NOMO-1 (cell line): ENCODE measurements at regions not wholly inside any gene's neighbourhood (a gene's known extent, or its start where the extent isn't known, plus 50 kb on each side); places are given as distances from the start of the nearest gene placed in this dataset.

ENCODE experiments used
- DNase-seq, 2 experiments: peaks; one replicate each; lab custom pipeline; 2025; ENCODE audit not compliant: unreplicated experiment in 2 of 2; lab: John Stamatoyannopoulos, UW

DNA sequence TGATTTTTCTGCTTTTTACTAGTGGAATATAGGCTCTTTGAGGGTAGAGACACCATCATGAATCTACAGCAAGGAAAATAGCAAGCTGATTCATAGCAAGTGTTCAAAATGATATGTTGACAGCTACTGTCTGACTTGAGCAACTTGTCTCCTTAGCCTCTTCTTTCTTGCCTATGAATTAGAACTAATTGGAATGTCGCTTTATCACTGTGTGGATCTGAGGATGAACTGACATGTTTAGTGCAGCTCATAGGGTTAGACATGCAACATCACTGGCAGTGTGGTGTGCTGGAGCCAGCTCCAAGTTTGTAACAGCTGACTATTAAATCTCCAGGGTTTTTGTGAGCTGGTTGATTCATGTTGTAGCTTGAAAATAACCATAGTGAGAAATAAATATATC is 1068.4 kb downstream of the PCDH18 start:
- no peak for DNase-seq

GRCh38 chr4:136461533-136461932 is 1070.8 kb downstream of the PCDH18 start:
- no peak for DNase-seq

- DNase-seq = no peak
These were observed 1074.0 kb downstream of the PCDH18 start for GRCh38 chr4:136458326-136458725.

GRCh38 chr4:136457577-136457976 is 1074.7 kb downstream of the PCDH18 start:
- no peak for DNase-seq

GRCh38 chr4:136457004-136457403 is 1075.3 kb downstream of the PCDH18 start:
- DNase-seq = no peak

- no peak for DNase-seq
These were observed 1089.3 kb downstream of the PCDH18 start for GRCh38 chr4:136443006-136443405.

DNA sequence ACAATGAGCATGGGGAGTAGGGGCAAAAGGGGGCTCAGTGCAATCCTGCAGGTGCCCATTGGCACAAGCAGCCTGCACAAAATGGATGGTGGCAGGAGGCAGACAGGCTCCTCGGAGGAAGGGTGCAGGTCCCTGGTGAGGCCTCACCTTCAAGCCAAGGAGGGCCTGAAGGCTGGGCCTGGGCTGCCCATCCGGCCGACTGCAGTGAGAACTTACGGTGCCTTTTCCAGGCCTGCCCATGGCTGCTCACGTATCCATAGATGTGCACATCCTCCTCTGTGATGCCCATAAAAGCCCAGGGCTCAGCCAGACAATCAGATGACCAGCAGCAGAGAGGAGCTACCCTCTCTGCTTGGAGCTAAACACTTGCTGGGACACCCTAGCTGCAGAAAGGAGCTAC is 1089.8 kb downstream of the PCDH18 start:
- no peak for DNase-seq

DNA sequence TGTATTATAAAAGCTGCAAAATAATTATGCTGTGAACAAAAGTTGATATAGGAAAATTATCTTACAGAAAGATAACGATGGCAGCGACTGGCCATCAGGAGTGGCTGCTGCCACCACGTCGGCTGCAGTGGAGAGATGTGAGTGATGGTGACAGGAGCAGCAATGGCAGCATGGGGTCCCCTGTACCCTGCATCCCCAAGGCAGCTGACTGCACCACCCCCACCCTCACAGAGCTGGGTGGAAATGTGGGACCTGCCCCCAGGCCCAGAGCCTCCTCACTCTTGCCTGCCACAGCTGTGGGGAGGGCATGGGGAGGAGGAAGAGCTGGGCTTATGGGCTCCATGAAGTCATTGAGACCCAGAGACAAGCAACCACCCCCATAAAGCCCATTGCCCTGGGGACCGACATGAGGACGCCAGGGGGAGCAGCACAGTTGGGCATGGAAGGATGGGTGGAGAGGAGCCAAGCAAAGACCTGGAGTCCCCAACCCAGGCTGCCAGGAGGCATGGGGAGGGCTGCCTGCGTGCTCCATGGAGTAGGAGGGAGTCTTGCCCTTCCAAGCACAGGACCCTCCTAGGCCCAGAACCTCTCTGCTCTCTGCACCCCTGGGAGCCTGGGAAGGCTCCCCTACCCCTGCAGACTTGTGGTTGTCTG is 1090.5 kb downstream of the PCDH18 start:
- DNase-seq = no peak

DNA sequence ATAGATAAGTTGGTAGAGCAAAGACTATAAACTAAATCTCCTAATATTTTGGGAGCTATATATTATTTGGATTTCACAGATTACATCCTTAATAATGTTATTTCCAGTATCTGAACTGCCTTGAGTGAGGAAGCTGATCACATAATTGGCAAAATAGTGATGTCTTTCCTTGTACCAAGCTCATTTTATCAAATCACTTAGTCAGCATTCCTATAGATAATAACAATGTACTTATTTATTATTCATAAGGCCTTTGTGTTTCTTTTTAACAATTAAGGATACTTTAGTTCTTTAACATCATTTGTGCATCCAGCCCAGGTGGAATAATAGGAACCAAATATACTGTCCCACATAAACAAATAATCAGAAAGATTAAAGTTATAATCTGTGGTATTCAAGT is 1093.6 kb downstream of the PCDH18 start:
- no peak for DNase-seq

DNA sequence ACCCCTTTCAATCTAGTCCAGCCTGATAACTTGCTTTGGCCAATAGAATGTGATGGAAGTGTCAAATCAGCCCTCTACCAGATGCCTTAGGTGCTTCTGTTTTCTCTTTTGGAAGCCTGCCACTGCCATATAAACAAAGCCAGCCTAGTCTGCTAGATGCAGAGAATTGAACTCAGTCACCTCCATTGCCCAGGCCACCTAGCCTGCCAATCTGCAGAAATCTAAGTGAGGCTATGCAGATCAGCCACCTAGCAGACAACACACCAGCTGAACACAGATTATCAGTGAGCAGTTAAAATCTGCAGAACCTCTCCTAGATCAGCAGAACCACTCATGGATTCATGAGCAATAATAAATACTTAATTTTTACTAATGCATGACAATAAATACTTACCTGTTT is 1108.2 kb downstream of the PCDH18 start:
- DNase-seq = no peak

DNA sequence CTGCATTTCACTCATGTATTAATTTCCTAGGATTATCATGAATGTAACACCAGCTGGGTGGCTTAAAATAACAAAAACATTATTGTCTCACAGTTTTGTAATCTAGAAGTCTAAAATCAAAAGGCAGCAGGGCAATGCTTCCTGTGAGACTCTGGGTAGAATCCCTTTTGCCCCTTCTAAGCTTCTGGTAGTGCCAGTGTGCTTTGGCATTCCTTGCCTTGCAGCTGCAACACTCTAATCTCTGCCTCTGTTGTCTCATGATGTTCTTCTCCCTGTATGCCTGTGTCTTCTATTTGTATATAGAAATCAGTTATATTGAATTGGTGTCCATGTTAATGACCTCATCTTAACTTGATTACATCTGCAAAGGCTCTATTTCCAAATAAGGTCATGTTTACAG is 1117.3 kb downstream of the PCDH18 start:
- DNase-seq = no peak

DNA sequence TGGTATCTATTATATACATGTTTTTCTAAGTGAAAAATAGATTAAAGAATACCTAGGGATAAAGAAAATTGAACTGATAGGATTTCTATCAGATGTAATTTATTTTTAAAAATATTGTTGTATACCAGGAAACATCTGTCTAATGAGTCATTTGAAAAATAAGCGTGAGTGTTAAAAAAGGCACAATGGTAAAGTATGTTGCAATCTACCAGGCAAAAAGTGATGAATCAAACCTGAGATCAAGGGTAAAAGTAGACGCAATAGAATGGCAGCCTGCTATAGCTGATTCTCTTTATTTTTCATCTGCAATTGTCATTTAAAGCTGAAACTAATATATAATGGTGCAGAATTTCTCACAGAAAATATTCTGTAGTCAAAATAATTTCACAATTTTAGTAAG is 1119.6 kb downstream of the PCDH18 start:
- no peak for DNase-seq

DNA sequence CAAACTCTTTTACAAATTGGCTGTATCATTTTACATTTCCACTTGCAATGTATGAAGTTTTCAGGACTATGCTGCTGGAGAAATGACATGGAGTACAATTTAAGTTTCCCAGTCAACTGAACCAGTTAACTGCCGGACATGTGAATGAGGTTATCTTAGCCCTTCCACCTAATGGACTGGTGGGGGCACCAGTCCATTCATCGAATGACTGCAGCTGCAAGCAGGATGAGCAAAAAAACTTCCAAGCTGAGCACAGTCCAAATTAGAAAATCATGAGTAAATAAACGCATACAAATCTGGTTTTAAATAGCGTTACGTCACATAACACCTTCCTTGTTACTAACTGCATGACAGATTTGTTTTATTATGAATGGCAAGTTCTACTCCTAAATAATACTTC is 1131.5 kb downstream of the PCDH18 start:
- DNase-seq = no peak

GRCh38 chr4:136395212-136395722 is 1137.0 kb downstream of the PCDH18 start:
- DNase-seq = no peak

DNA sequence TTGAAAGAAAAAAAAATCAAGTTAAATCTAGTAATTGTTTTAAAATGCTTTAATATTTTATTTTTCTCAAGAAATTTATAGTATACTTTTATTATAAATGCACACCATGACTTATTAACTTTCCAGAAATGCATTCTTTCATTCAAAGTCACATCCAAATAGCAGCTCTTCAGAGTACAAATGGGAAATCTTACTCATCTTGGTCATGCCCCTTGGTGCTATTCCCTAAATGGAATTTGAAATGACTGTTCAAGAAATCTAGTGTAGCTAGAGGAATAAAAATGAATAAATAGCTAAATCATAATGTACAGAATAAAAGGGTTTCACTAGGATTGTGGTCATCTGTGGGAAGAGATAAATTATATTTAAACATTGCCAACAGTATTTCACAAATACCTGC is 1139.7 kb downstream of the PCDH18 start:
- no peak for DNase-seq

GRCh38 chr4:136390824-136391223 is 1141.5 kb downstream of the PCDH18 start:
- no peak for DNase-seq

- DNase-seq = no peak
These were observed 1149.2 kb downstream of the PCDH18 start for GRCh38 chr4:136383082-136383481.

DNA sequence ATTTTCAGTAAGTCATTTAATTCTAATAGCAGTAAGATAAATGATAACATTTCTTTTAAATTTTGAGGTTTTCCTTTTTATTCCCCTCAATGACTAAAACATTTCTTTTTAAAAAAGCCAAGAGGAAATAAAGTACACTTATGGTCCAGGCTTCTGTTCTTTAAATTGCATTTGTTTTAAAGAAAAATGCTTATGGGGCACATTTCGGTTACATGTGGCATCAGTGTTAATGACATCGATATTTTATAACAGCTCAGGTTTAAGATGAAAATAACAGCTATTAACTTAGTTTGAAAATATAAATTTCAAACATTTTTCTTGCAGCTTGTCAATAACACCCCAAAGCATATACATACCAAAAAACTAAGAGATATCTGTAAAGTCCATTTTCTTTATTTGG is 1161.1 kb downstream of the PCDH18 start:
- no peak for DNase-seq

DNA sequence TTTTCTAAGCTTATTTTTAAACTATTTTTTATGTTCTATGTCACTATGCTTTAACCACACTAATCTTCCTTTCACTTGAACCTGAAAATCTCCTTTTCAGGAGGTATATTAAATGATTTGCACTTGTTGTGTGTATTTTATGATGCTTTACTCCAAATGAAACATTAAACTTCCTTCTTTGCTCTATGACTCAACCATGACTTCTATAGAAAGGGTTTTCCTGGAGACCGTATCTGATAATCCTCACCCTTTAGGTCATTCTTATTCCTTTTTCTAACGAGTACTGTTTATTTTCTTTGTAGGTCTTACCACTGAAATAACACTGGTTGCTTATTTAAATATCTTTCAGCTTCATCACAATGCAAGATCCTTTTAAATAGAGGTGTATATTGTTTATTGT is 1163.2 kb downstream of the PCDH18 start:
- no peak for DNase-seq

DNA sequence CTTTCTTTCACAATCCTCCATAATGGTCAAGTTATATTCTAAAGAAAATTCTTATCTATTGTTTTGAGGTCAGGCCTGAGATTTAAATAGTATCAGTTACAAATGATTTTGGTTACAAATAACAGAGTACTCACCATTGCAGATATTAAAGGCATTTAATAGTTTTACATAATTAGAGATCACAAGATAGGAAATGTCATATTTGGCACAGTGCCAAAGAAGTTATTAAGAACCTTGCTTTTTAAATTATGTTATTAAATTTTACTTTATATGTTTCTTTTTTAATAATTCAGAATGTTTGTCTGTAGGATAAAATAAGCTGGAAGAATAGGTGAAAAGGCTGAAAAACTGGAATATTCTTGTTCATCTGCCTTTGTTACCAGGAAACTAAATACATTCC is 1174.7 kb downstream of the PCDH18 start:
- DNase-seq = no peak

DNA sequence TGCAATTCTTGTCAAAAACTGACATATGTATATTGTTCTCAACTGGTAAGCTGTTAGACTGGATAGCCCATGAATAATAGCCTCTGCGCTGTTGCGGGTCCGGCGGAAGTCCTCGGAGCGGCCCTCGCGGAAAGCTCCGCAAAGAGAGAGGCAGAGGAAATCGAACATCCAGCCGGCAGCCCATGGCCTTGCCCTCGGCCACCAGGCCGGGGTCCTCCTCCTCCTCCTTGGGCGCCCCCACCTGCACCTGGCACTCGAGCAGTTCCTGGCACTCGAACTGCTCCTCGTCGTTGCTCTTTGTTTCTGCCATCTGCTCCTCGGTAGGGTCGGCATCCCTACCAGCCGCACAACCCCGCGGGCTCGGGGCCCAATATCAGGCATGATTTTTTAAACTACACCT is 1176.3 kb downstream of the PCDH18 start:
- DNase-seq = no peak

DNA sequence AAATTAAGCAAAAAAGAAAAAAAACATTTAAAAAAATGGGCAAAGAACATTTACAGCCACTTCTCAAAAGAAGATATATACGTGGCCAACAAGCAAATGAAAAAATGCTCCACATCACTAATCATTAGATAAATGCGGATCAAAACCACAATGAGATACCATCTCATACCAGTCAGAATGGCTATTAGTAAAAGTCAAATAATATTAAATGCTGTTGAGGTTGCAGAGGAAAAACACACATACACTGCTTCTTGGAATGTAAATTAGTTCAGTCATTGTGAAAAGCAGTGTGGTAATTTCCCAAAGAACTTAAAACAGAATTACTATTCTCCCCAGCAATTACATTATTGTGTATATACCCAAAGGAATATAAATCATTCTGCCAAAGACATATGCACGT is 1189.0 kb downstream of the PCDH18 start:
- no peak for DNase-seq

DNA sequence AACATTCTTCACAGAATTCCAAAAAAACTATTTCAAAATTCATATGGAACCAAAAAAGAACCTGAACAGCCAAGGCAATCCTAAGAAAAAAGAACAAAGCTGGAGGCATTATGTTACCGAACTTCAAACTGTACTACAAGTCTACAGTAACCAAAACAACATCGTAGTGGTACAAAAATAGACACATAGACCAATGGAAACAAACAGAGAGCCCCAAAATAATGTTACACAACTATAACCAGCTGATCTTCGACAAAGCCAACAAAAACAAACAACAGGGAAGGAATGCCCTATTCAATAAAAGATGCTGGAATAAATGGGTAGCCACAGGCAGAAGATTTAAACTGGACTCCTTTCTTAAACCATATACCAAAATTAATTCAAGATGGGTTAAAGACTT is 1189.6 kb downstream of the PCDH18 start:
- no peak for DNase-seq
